ENCODE measurements at regions not wholly inside any gene's neighbourhood (a gene's known extent, or its start where the extent isn't known, plus 50 kb on each side); places are given as distances from the start of the nearest gene placed in this dataset.

- TF ChIP-seq RCOR1 (IDR thresholded peaks at IDR 0.05; ENCODE audit: low read length) (no peak), CTCF (IDR thresholded peaks at IDR 0.05) (no peak), POLR2AphosphoS5 (IDR thresholded peaks at IDR 0.05; ENCODE audit: low read depth, low read length) (no peak), NFIC (IDR thresholded peaks at IDR 0.05; ENCODE audit: borderline replicate concordance) (no peak), RAD21 (IDR thresholded peaks at IDR 0.05; ENCODE audit: low read length) (no peak), REST (IDR thresholded peaks at IDR 0.05; ENCODE audit: low read depth, low read length) (no peak), USF2 (IDR thresholded peaks at IDR 0.05; ENCODE audit: borderline replicate concordance, low read depth, low read length) (no peak), IRF3 (IDR thresholded peaks at IDR 0.05; ENCODE audit: low read depth, low read length) (no peak), EZH2phosphoT487 (IDR thresholded peaks at IDR 0.05; ENCODE audit: borderline replicate concordance, low read depth) (no peak), SMC3 (IDR thresholded peaks at IDR 0.05; ENCODE audit: low read depth, low read length) (no peak)
Observed at GRCh38 chr5:120103495-120103894, 360.6 kb upstream of the PRR16 start.
